OCI-LY7 (cell line): ENCODE measurements at regions not wholly inside any gene's neighbourhood (a gene's known extent, or its start where the extent isn't known, plus 50 kb on each side); places are given as distances from the start of the nearest gene placed in this dataset.
"Not testable (repeated sequence)": the region's sequence is repeated elsewhere in the genome, so short reads cannot be mapped to it uniquely, and the experiment has no call there.

Experiments used
- BruUV-seq: library from RNA; stranded (reverse); fragments of 400-500 nt; replicated peaks from 2 replicates; lab custom pipeline; 2021; lab: Mats Ljungman, UMichigan
- CTCF ChIA-PET: fragments of 300-600 bp; sonication (Branson Sonifier 250); formaldehyde crosslinking; loops from one replicate; lab custom pipeline; 2022; ENCODE audit warnings: antibody characterized with exemption; ENCODE audit not compliant: unreplicated experiment; lab: Charles Lee
- POLR2A ChIA-PET: fragments of 300-600 bp; sonication (Branson Sonifier 250); formaldehyde crosslinking; loops from one replicate; lab custom pipeline; 2022; ENCODE audit warnings: antibody characterized with exemption; lab: Charles Lee
- DNase-seq: peaks from one replicate; pipeline ENCODE4 v3.0.0-alpha.2; 2015; ENCODE audit warnings: low spot score
- H2AFZ ChIP-seq: fragments of 200-600 bp; sonication (generic), shearing (Covaris generic); 2 replicates; pipeline ENCODE4 v1.6.1; 2014; ENCODE audit warnings: mild to moderate bottlenecking, antibody characterized with exemption, low read length, moderate library complexity
- H3K27ac ChIP-seq: fragments of 200-600 bp; sonication (generic); 2 replicates; pipeline ENCODE4 v1.5.1; 2014; ENCODE audit warnings: mixed run types, low read depth, mild to moderate bottlenecking, moderate library complexity, low read length, inconsistent platforms; ENCODE audit not compliant: poor library complexity, severe bottlenecking
- H3K36me3 ChIP-seq: fragments of 200-600 bp; sonication (generic); 2 replicates; pipeline ENCODE4 v1.6.1; 2014; ENCODE audit warnings: mild to moderate bottlenecking, antibody characterized with exemption, low read length, moderate library complexity, mixed read lengths; ENCODE audit not compliant: insufficient read depth
- H3K4me1 ChIP-seq: fragments of 200-600 bp; sonication (generic); 2 replicates; pipeline ENCODE4 v1.5.1; 2014; ENCODE audit warnings: mild to moderate bottlenecking, low read length; ENCODE audit not compliant: insufficient read depth, poor library complexity, severe bottlenecking
- H3K4me2 ChIP-seq: fragments of 200-600 bp; sonication (generic); 2 replicates; pipeline ENCODE4 v1.6.1; 2014; ENCODE audit warnings: mild to moderate bottlenecking, low read length
- H3K4me3 ChIP-seq: fragments of 200-600 bp; sonication (generic); 2 replicates; pipeline ENCODE4 v1.5.1; 2014; ENCODE audit warnings: mild to moderate bottlenecking, low read depth, low read length; ENCODE audit not compliant: poor library complexity, severe bottlenecking
- H3K79me2 ChIP-seq: fragments of 200-600 bp; sonication (generic); 2 replicates; pipeline ENCODE4 v1.6.1; 2016; ENCODE audit warnings: low read depth, mild to moderate bottlenecking, low read length, moderate library complexity, mixed read lengths; ENCODE audit not compliant: insufficient read depth
- H3K9me2 ChIP-seq: fragments of 200-600 bp; sonication (generic); 2 replicates; pipeline ENCODE4 v1.6.1; 2016; ENCODE audit warnings: mild to moderate bottlenecking, low read length, mixed read lengths; ENCODE audit not compliant: insufficient read depth
- H3K9me3 ChIP-seq: fragments of 200-600 bp; sonication (generic); 2 replicates; pipeline ENCODE4 v1.6.1; 2014; ENCODE audit warnings: mild to moderate bottlenecking, mixed run types, low read length, mixed read lengths
- H4K20me1 ChIP-seq: fragments of 200-600 bp; sonication (generic); 2 replicates; pipeline ENCODE4 v1.6.1; 2014; ENCODE audit warnings: mild to moderate bottlenecking, antibody characterized with exemption, low read length, moderate library complexity, mixed read lengths; ENCODE audit not compliant: insufficient read depth
- CTCF ChIP-seq: fragments of 200-600 bp; sonication (generic); conservative IDR thresholded peaks from 2 replicates; pipeline ENCODE4 v1.5.1; 2014; ENCODE audit warnings: mild to moderate bottlenecking, antibody characterized with exemption, low read length, moderate library complexity, mixed read lengths
- EZH2phosphoT487 ChIP-seq: fragments of 200-600 bp; sonication (generic); IDR thresholded peaks from 2 replicates; pipeline ENCODE4 v1.6.1; 2018; ENCODE audit warnings: low read depth, borderline replicate concordance, mild to moderate bottlenecking, mixed run types, antibody characterized with exemption, low read length, moderate library complexity, mixed read lengths
- intact Hi-C: fragments of 100-400 bp; cut with micrococcal nuclease; formaldehyde crosslinking; loops from one replicate; pipeline ENCODE4 v1.10.0; 2022; ENCODE audit not compliant: unreplicated experiment

DNA sequence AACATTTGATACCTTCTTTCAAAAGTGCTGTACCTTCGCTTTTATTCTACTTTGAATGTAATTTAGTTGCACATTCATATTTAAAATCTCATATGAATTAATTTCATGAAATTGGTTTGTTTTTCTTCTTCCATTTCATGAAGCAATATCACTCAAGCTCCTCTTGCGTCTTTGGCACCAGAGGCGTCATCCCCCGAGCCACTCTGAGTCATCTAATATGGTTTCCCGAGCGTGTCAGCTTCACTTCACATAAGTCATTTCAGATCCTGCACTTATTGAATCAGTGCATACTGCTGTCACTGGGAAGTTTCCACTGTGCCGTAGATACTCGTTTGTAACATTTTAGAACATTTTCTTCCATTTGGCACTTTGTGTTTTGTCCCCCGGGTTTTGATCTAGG, 105.6 kb downstream of the SLC25A47 start:
- ChIA-PET CTCF (no interaction called here), POLR2A (no interaction called here)
- no peaks in the 10 kb centered on the region for H3K9me3 ChIP-seq
- intact Hi-C loops = no loop called here
- H3K9me2 ChIP-seq = no peaks in the 10 kb centered on the region
- H3K4me2 ChIP-seq = no peak overlapping the region
- H2AFZ ChIP-seq = no peak overlapping the region
- no TSS peak for BruUV-seq
- no peaks in the 10 kb centered on the region for H3K4me1 ChIP-seq
- no peak for DNase-seq
- no peaks in the 10 kb centered on the region for H3K36me3 ChIP-seq
- no peak overlapping the region for H3K4me3 ChIP-seq
- no peaks in the 10 kb centered on the region for H3K79me2 ChIP-seq
- no peak overlapping the region for H3K27ac ChIP-seq
- TF ChIP-seq EZH2phosphoT487 (no peak), CTCF (no peak)
- H4K20me1 ChIP-seq = no peaks in the 10 kb centered on the region

GRCh38 chr14:100429537-100429936, 106.4 kb downstream of the SLC25A47 start:
- Histone ChIP-seq H4K20me1 (no peaks in the 10 kb centered on the region), H3K4me2 (no peak overlapping the region), H3K27ac (no peak overlapping the region), H2AFZ (no peak overlapping the region), H3K36me3 (no peaks in the 10 kb centered on the region), H3K9me3 (no peaks in the 10 kb centered on the region), H3K79me2 (no peaks in the 10 kb centered on the region), H3K4me3 (no peak overlapping the region), H3K9me2 (no peaks in the 10 kb centered on the region), H3K4me1 (no peaks in the 10 kb centered on the region)
- ChIA-PET POLR2A (no interaction called here), CTCF (no interaction called here)
- no TSS peak for BruUV-seq
- TF ChIP-seq EZH2phosphoT487 (no peak), CTCF (no peak)
- intact Hi-C loops = no loop called here
- no peak for DNase-seq

GRCh38 chr14:100430571-100430970, 107.4 kb downstream of the SLC25A47 start:
- intact Hi-C loops = no loop called here
- H3K36me3 ChIP-seq = no peaks in the 10 kb centered on the region
- H3K27ac ChIP-seq = no peak overlapping the region
- no peak overlapping the region for H2AFZ ChIP-seq
- no peaks in the 10 kb centered on the region for H3K4me1 ChIP-seq
- no TSS peak for BruUV-seq
- DNase-seq = no peak
- H3K9me3 ChIP-seq = no peaks in the 10 kb centered on the region
- H3K4me2 ChIP-seq = no peak overlapping the region
- no peak for TF ChIP-seq CTCF
- no peaks in the 10 kb centered on the region for H4K20me1 ChIP-seq
- ChIA-PET POLR2A (interaction anchor here (0.6 to 0.7 kb wide), 2 partner anchors 9 to 39 kb away, joined by 3 to 4 read pairs; no protein-coding TSS in a partner anchor), CTCF (no interaction called here)
- H3K4me3 ChIP-seq = no peak overlapping the region
- H3K79me2 ChIP-seq = no peaks in the 10 kb centered on the region
- no peaks in the 10 kb centered on the region for H3K9me2 ChIP-seq

DNA sequence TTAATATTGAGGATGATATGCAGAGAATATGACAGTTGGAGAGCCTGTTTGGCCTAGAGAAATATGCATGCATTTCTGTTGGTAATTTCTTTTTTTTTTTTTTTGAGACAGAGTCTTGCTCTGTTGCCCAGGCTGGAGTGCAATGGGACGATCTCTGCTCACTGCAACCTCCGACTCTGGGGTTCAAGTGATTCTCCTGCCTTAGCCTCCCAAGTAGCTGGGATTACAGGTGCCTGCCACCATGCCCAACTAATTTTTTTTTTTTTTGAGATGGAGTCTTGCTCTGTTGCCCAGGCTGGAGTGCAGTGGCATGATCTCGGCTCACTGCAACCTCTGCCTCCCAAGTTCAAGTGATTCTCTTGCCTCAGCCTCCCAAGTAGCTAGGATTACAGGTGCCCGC, 108.3 kb downstream of the SLC25A47 start:
- H3K9me2 ChIP-seq, intact Hi-C loops, H3K4me2 ChIP-seq, POLR2A ChIA-PET, BruUV-seq, H2AFZ ChIP-seq, CTCF ChIA-PET, H3K4me1 ChIP-seq, H3K4me3 ChIP-seq, H3K9me3 ChIP-seq, DNase-seq, H3K36me3 ChIP-seq, H3K79me2 ChIP-seq, H3K27ac ChIP-seq, H4K20me1 ChIP-seq: not testable (repeated sequence)
